GM12878 (cell line): ENCODE measurements at regions not wholly inside any gene's neighbourhood (a gene's known extent, or its start where the extent isn't known, plus 50 kb on each side); places are given as distances from the start of the nearest gene placed in this dataset.

Experiments used
- ATAC-seq: fragments of 200-7000 bp; cut with Tn5 transposase; 3 replicates; pipeline ENCODE4 v1.9.1; 2020; ENCODE audit warnings: mild to moderate bottlenecking, moderate library complexity
- BruUV-seq: library from RNA; stranded (reverse); fragments of 400-500 nt; replicated peaks from 2 replicates; lab custom pipeline; 2021; lab: Mats Ljungman, UMichigan
- CTCF ChIA-PET: fragments of 300-600 bp; sonication (Branson Sonifier 250); formaldehyde crosslinking; extraction: SDS; loops from one replicate; lab custom pipeline; 2021; ENCODE audit warnings: inconsistent platforms; lab: Yijun Ruan, JAX
- POLR2A ChIA-PET: fragments of 350-600 bp; formaldehyde crosslinking; extraction: SDS; loops from one replicate; lab custom pipeline; 2021; ENCODE audit warnings: inconsistent platforms; lab: Charles Lee
- RAD21 ChIA-PET: fragments of 300-600 bp; sonication (Branson Sonifier 250); formaldehyde crosslinking; loops from one replicate; lab custom pipeline; 2023; ENCODE audit warnings: antibody characterized with exemption; ENCODE audit not compliant: unreplicated experiment; lab: Charles Lee
- SMC1A ChIA-PET: fragments of 300-600 bp; sonication (Branson Sonifier 250); formaldehyde crosslinking; loops from one replicate; lab custom pipeline; 2023; ENCODE audit not compliant: unreplicated experiment, uncharacterized antibody; lab: Charles Lee
- DNase-seq: peaks from one replicate; pipeline ENCODE4 v3.0.0-alpha.2; 2011; ENCODE audit warnings: low read depth, low spot score
- FAIRE-seq: peaks from 3 replicates; lab custom pipeline; 2011; peaks lifted over from hg19 to GRCh38; lab: Jason Lieb, UNC
- H2AFZ ChIP-seq: 2 replicates; pipeline ENCODE4 v1.6.0; 2011; ENCODE audit warnings: low read depth, low read length, control low read depth; ENCODE audit not compliant: control insufficient read depth
- H3K27ac ChIP-seq: 2 replicates; pipeline ENCODE4 v1.5.1; 2011; ENCODE audit warnings: control low read depth; ENCODE audit not compliant: control insufficient read depth, insufficient read depth
- H3K27me3 ChIP-seq, 2 experiments: replicated peaks in 1 of 2; 2 replicates each; pipeline versions ENCODE4 v1.6.0 to v1.6.1; 2011; ENCODE audit warnings: low read length in 1 of 2; ENCODE audit not compliant: control insufficient read depth in 2 of 2, insufficient read depth in 2 of 2
- H3K36me3 ChIP-seq, 2 experiments: 2 replicates each; pipeline ENCODE4 v1.5.1; 2011; ENCODE audit warnings: low read length in 1 of 2; ENCODE audit not compliant: control insufficient read depth in 2 of 2, insufficient read depth in 2 of 2
- H3K4me1 ChIP-seq: 2 replicates; pipeline ENCODE4 v1.6.1; 2011; ENCODE audit warnings: mild to moderate bottlenecking, low read length, moderate library complexity, mixed read lengths; ENCODE audit not compliant: control insufficient read depth, insufficient read depth
- H3K4me2 ChIP-seq: 2 replicates; pipeline ENCODE4 v1.6.0; 2011; ENCODE audit warnings: control low read depth; ENCODE audit not compliant: control insufficient read depth, insufficient read depth
- H3K4me3 ChIP-seq: fragments of 200-600 bp; sonication (generic); 2 replicates; pipeline ENCODE4 v1.5.1; 2016
- H3K79me2 ChIP-seq: 2 replicates; pipeline ENCODE4 v1.6.0; 2011; ENCODE audit warnings: low read length; ENCODE audit not compliant: control insufficient read depth, insufficient read depth
- H3K9ac ChIP-seq: 2 replicates; pipeline ENCODE4 v1.8.0; 2011; ENCODE audit warnings: low read length, control low read depth, mixed read lengths; ENCODE audit not compliant: control insufficient read depth, insufficient read depth
- H3K9me3 ChIP-seq: replicated peaks from 3 replicates; pipeline ENCODE4 v1.5.1; 2011; ENCODE audit warnings: mild to moderate bottlenecking, low read length; ENCODE audit not compliant: control insufficient read depth, insufficient read depth
- H4K20me1 ChIP-seq: 2 replicates; pipeline ENCODE4 v1.6.0; 2011; ENCODE audit not compliant: control insufficient read depth, insufficient read depth
- ATF7 ChIP-seq: fragments of 450-650 bp; IDR thresholded peaks from 2 replicates; pipeline ENCODE4 v1.6.1; 2016; ENCODE audit warnings: low read depth, mild to moderate bottlenecking
- BCL3 ChIP-seq: IDR thresholded peaks from 2 replicates; pipeline ENCODE4 v1.6.1; 2011; ENCODE audit warnings: borderline replicate concordance, low read depth, mild to moderate bottlenecking, moderate library complexity, low read length; ENCODE audit not compliant: insufficient read depth, poor library complexity, severe bottlenecking
- CHD1 ChIP-seq: IDR thresholded peaks from 2 replicates; pipeline ENCODE4 v1.6.1; 2012; ENCODE audit warnings: low read depth, low read length, improper control_type of control experiment
- CREM ChIP-seq: IDR thresholded peaks from 2 replicates; pipeline ENCODE4 v1.6.1; 2014; ENCODE audit warnings: antibody characterized with exemption, low read depth
- FOXM1 ChIP-seq: IDR thresholded peaks from 2 replicates; pipeline ENCODE4 v1.6.1; 2012; ENCODE audit warnings: low read depth, mild to moderate bottlenecking, inconsistent platforms, low read length, moderate library complexity
- MLLT1 ChIP-seq: fragments of 450-650 bp; IDR thresholded peaks from 2 replicates; pipeline ENCODE4 v1.6.1; 2016; ENCODE audit warnings: mild to moderate bottlenecking
- MTA2 ChIP-seq: fragments of 450-650 bp; IDR thresholded peaks from 2 replicates; pipeline ENCODE4 v1.6.1; 2016; ENCODE audit warnings: low read depth, mild to moderate bottlenecking, moderate library complexity
- RB1 ChIP-seq: fragments of 450-650 bp; formaldehyde crosslinking; IDR thresholded peaks from 2 replicates; pipeline ENCODE4 v1.6.1; 2017; ENCODE audit warnings: mild to moderate bottlenecking, borderline replicate concordance
- RCOR1 ChIP-seq: conservative IDR thresholded peaks from 2 replicates; pipeline ENCODE4 v1.6.1; 2012; ENCODE audit warnings: low read depth, low read length, improper control_type of control experiment
- SIX5 ChIP-seq: IDR thresholded peaks from 2 replicates; pipeline ENCODE4 v1.6.1; 2011; ENCODE audit warnings: mild to moderate bottlenecking, low read depth, low read length, moderate library complexity; ENCODE audit not compliant: severe bottlenecking
- SREBF2 ChIP-seq: IDR thresholded peaks from 2 replicates; pipeline ENCODE4 v1.6.1; 2012; ENCODE audit warnings: mild to moderate bottlenecking, low read length
- SUPT20H ChIP-seq: IDR thresholded peaks from 2 replicates; pipeline ENCODE4 v1.6.1; 2011; ENCODE audit warnings: low read depth, mild to moderate bottlenecking, low read length, moderate library complexity, borderline replicate concordance; ENCODE audit not compliant: control insufficient read depth
- ZNF687 ChIP-seq: fragments of 450-650 bp; IDR thresholded peaks from 2 replicates; pipeline ENCODE4 v1.6.1; 2017; ENCODE audit warnings: mild to moderate bottlenecking, moderate library complexity
- WGBS: methylation state at CpG from one replicate; pipeline ENCODE4 v1.1.6; 2016; ENCODE audit warnings: low lambda C conversion rate; ENCODE audit not compliant: insufficient replicate concordance, insufficient coverage; ENCODE audit errors: missing lambda C conversion rate; 5-methylcytosine and 5-hydroxymethylcytosine counted together
- in situ Hi-C: fragments of 300-500 bp; cut with MboI; formaldehyde crosslinking; loops from 9 replicates; pipeline ENCODE4 v1.14.3; 2018; ENCODE audit warnings: mixed read lengths
- intact Hi-C: fragments of 100-400 bp; cut with micrococcal nuclease; formaldehyde crosslinking; loops from one replicate; pipeline ENCODE4 v1.14.2; 2022; ENCODE audit not compliant: unreplicated experiment

- TF ChIP-seq ZNF687 (no peak), SIX5 (no peak), MTA2 (no peak)
Observed at GRCh38 chr16:79500866-79501265, 99.7 kb downstream of the MAF start (continued).

- Histone ChIP-seq H3K9me3 (no peaks in the 10 kb centered on the region), H4K20me1 (no peaks in the 10 kb centered on the region), H3K4me3 (no peak overlapping the region), H3K79me2 (no peaks in the 10 kb centered on the region), H3K27me3 (no peaks in the 10 kb centered on the region), H3K9ac (no peak overlapping the region), H3K36me3 (no peaks in the 10 kb centered on the region), H3K27ac (no peak overlapping the region), H2AFZ (no peak overlapping the region), H3K4me2 (no peak overlapping the region), H3K4me1 (no peaks in the 10 kb centered on the region)
- DNase-seq (no peak), ATAC-seq (no peak), FAIRE-seq (no peak)
- intact Hi-C loops (no loop called here), in situ Hi-C loops (no loop called here)
- RAD21 ChIA-PET, result no interaction called here
- WGBS, result 45% methylated on average over 2 of the region's 2 CpGs
- POLR2A ChIA-PET, result no interaction called here
- no TSS peak for BruUV-seq
- CTCF ChIA-PET, result no interaction called here
- SMC1A ChIA-PET, result no interaction called here
- no peak for TF ChIP-seq RB1
- no peak for TF ChIP-seq ATF7
- TF ChIP-seq BCL3, result no peak
- no peak for TF ChIP-seq SREBF2
- no peak for TF ChIP-seq CHD1
- TF ChIP-seq CREM, result no peak
- no peak for TF ChIP-seq FOXM1
- TF ChIP-seq MLLT1, result no peak
- TF ChIP-seq SUPT20H, result no peak
- no peak for TF ChIP-seq RCOR1
Observed at GRCh38 chr16:79500286-79500685, 100.3 kb downstream of the MAF start.
